Upper lobe of left lung (tissue), 4 donors: ENCODE measurements at regions not wholly inside any gene's neighbourhood (a gene's known extent, or its start where the extent isn't known, plus 50 kb on each side); places are given as distances from the start of the nearest gene placed in this dataset.
A peak's percentile ranks its signal among the peaks of the same experiment; 100 is the strongest.

Experiments used
- CTCF ChIP-seq, 6 experiments: fragments of 450-650 bp in 4 of 6; fragments of 200-600 bp in 2 of 6; sonication (generic) in 2 of 6; IDR thresholded peaks; one replicate each; pipeline ENCODE4 v1.5.1; 2016 to 2019; ENCODE audit warnings: antibody characterized with exemption in 6 of 6
- POLR2A ChIP-seq, 4 donors: fragments of 450-650 bp; IDR thresholded peaks; one replicate each; pipeline ENCODE4 v1.5.1; 2016 to 2017; ENCODE audit warnings: antibody characterized with exemption in 4 of 4, mild to moderate bottlenecking in 2 of 4
- POLR2AphosphoS5 ChIP-seq, 2 donors: sonication (generic); formaldehyde crosslinking; IDR thresholded peaks; one replicate each; pipeline ENCODE4 v1.5.1; 2017; ENCODE audit warnings: antibody characterized with exemption in 2 of 2

GRCh38 chr9:17063535-17064135, 71.2 kb upstream of the CNTLN start:
- TF ChIP-seq POLR2AphosphoS5 (IDR thresholded peaks at IDR 0.05) = no peak
- peak in 5 of 6 experiments; percentile 49 to 54 (median 52) for TF ChIP-seq CTCF (IDR thresholded peaks at IDR 0.05)
- TF ChIP-seq POLR2A (IDR thresholded peaks at IDR 0.05) = no peak
